ENCODE measurements at regions not wholly inside any gene's neighbourhood (a gene's known extent, or its start where the extent isn't known, plus 50 kb on each side); places are given as distances from the start of the nearest gene placed in this dataset.

GRCh38 chr11:38411149-38411548 lies 1813.1 kb upstream of the RAG2 start:
- no peaks in the 10 kb centered on the region for H3K9me2 ChIP-seq (ENCODE audit: insufficient read depth)
- H3K4me1 ChIP-seq (ENCODE audit: control insufficient read depth in 1 of 2, insufficient read depth in 2 of 2, low read length in 2 of 2) = no peaks in the 10 kb centered on the region
- no peak for ATAC-seq
- H3K9ac ChIP-seq (ENCODE audit: low read length) = no peak overlapping the region
- H3K27me3 ChIP-seq (ENCODE audit: insufficient read depth, low read length) = no peaks in the 10 kb centered on the region
- intact Hi-C loops (cut with micrococcal nuclease) = no loop called here
- H2AFZ ChIP-seq (ENCODE audit: low read depth, low read length, poor library complexity, severe bottlenecking) = no peak overlapping the region
- H3K36me3 ChIP-seq (ENCODE audit: control insufficient read depth in 1 of 2, insufficient read depth in 2 of 2, low read length in 2 of 2) = no peaks in the 10 kb centered on the region
- no peak overlapping the region for H3K4me2 ChIP-seq (ENCODE audit: low read length)
- peaks cover 11 to 16% of the 10 kb centered on the region in 2 experiments; a peak in 2 of 4 replicates for H3K9me3 ChIP-seq (ENCODE audit: control insufficient read depth in 1 of 2, insufficient read depth in 1 of 2, low read depth in 1 of 2, low read length in 2 of 2)
- RAD21 ChIA-PET (ENCODE audit: low non-redundant PET in 1 of 2, low total read pairs in 2 of 2, uncharacterized antibody in 2 of 2, unreplicated experiment in 2 of 2) = no interaction called here
- TF ChIP-seq TCF7L2 (IDR thresholded peaks at IDR 0.05; ENCODE audit: borderline replicate concordance, extremely low read depth, insufficient read depth, insufficient read length) = no peak
- DNase-seq (ENCODE audit: low read depth, low spot score) = no peak
- CTCF ChIA-PET = no interaction called here
- H3K4me3 ChIP-seq (replicated peaks in 1 of 2; ENCODE audit: low read depth in 1 of 2, low read length in 2 of 2) = no peak overlapping the region
- no peaks in the 10 kb centered on the region for H3K79me2 ChIP-seq (ENCODE audit: insufficient read depth, low read length)
- POLR2A ChIA-PET = no interaction called here
- BruUV-seq (replicated peaks) = no TSS peak
- no peak overlapping the region for H3K27ac ChIP-seq (ENCODE audit: low read depth, low read length)
- no peaks in the 10 kb centered on the region; the same call in 1 of the 2 replicates for H4K20me1 ChIP-seq (ENCODE audit: insufficient read depth)

DNA sequence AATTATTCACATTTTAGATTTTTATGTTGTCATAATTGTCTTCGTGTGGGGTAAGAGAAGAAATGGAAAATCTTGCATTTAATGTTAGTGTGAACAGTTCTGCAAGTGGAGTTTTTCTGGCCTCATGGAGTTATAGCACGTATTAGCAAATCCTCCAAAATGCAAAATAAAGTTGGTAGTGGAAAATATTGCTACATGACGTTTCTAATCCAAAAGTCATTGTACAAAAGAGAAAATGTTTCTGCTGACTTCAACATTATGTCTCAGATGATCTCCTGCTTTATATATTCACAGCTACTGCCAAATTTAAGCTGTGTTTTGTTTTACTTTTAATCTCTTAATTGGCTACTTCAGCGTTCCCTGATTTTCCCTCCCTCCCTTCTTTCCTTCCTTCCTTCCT lies 1804.0 kb upstream of the RAG2 start:
- ChIA-PET RAD21 (ENCODE audit: low non-redundant PET in 1 of 2, low total read pairs in 2 of 2, uncharacterized antibody in 2 of 2, unreplicated experiment in 2 of 2) (no interaction called here), POLR2A (no interaction called here), CTCF (no interaction called here)
- Histone ChIP-seq H3K9ac (ENCODE audit: low read length) (no peak overlapping the region), H3K4me2 (ENCODE audit: low read length) (no peak overlapping the region), H3K4me1 (ENCODE audit: control insufficient read depth in 1 of 2, insufficient read depth in 2 of 2, low read length in 2 of 2) (no peaks in the 10 kb centered on the region), H3K4me3 (replicated peaks in 1 of 2; ENCODE audit: low read depth in 1 of 2, low read length in 2 of 2) (no peak overlapping the region), H3K9me3 (ENCODE audit: control insufficient read depth in 1 of 2, insufficient read depth in 1 of 2, low read depth in 1 of 2, low read length in 2 of 2) (peaks cover 6 to 10% of the 10 kb centered on the region in 2 experiments; a peak in 2 of 4 replicates), H3K9me2 (ENCODE audit: insufficient read depth) (no peaks in the 10 kb centered on the region), H4K20me1 (ENCODE audit: insufficient read depth) (no peaks in the 10 kb centered on the region), H3K79me2 (ENCODE audit: insufficient read depth, low read length) (no peaks in the 10 kb centered on the region), H2AFZ (ENCODE audit: low read depth, low read length, poor library complexity, severe bottlenecking) (no peak overlapping the region), H3K27ac (ENCODE audit: low read depth, low read length) (no peak overlapping the region), H3K36me3 (ENCODE audit: control insufficient read depth in 1 of 2, insufficient read depth in 2 of 2, low read length in 2 of 2) (no peaks in the 10 kb centered on the region), H3K27me3 (ENCODE audit: insufficient read depth, low read length) (no peaks in the 10 kb centered on the region)
- TF ChIP-seq, protein P1, sequence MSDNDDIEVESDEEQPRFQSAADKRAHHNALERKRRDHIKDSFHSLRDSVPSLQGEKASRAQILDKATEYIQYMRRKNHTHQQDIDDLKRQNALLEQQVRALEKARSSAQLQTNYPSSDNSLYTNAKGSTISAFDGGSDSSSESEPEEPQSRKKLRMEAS (IDR thresholded peaks at IDR 0.05) = no peak
- TF ChIP-seq RAD21 (IDR thresholded peaks at IDR 0.05; ENCODE audit: low read depth) = no peak
- TF ChIP-seq CEBPB (IDR thresholded peaks at IDR 0.05; ENCODE audit: low read depth) = no peak
- no peak for ATAC-seq
- no peak for DNase-seq (ENCODE audit: low read depth, low spot score)
- BruUV-seq (replicated peaks) = no TSS peak
- intact Hi-C loops (cut with micrococcal nuclease) = no loop called here
